ENCODE measurements at regions not wholly inside any gene's neighbourhood (a gene's known extent, or its start where the extent isn't known, plus 50 kb on each side); places are given as distances from the start of the nearest gene placed in this dataset.
A peak's percentile ranks its signal among the peaks of the same experiment; 100 is the strongest.

DNA sequence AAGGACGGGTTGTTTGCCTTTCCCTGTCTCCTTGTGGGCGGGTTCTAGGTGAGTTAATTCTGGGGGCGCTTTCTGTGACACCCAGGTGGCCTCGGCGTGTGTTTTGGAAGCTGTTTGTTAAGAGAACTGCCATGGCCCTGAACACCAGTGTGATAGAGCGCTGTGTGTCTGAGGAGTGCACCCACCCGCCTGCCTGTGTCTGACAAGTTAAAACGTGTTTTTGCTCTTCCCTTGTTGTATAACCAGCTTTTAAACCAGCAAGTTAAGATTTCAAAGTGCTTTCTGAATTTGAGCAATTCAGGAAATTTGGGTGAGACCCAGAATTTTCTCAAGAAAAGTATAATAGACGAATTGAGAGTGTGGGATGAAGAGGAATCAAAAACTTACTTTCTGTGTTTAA lies 55.2 kb upstream of the HGFAC start:
- ATAC-seq (no peak), DNase-seq (no peak)
- ChIA-PET CTCF (no interaction called here), POLR2A (ENCODE audit: unreplicated experiment) (no interaction called here)
- Histone ChIP-seq H3K27ac (ENCODE audit: low read length) (no peak overlapping the region), H3K9ac (ENCODE audit: low read length) (no peak overlapping the region), H3K4me2 (ENCODE audit: low read length) (no peak overlapping the region), H3K27me3 (ENCODE audit: low read length) (no peaks in the 10 kb centered on the region), H3K4me1 (ENCODE audit: insufficient read depth, low read length) (peaks cover 25% of the 10 kb centered on the region), H2AFZ (ENCODE audit: low read length) (no peak overlapping the region), H3K79me2 (ENCODE audit: low read length) (no peaks in the 10 kb centered on the region), H4K20me1 (ENCODE audit: low read length) (no peaks in the 10 kb centered on the region), H3K9me3 (ENCODE audit: low read length) (no peaks in the 10 kb centered on the region), H3K4me3 (ENCODE audit: low read length) (no peak overlapping the region), H3F3A (ENCODE audit: low read length, unreplicated experiment) (no peaks in the 10 kb centered on the region), H3K9me2 (replicated peaks; ENCODE audit: low read length) (no peaks in the 10 kb centered on the region), H3K36me3 (ENCODE audit: low read depth, low read length) (no peaks in the 10 kb centered on the region)
- intact Hi-C loops (cut with micrococcal nuclease) = no loop called here
- BruUV-seq (replicated peaks) = no TSS peak
- TF ChIP-seq EZH2 (IDR thresholded peaks at IDR 0.05; ENCODE audit: low read length, unreplicated experiment) (no peak), CTCF (conservative IDR thresholded peaks at IDR 0.05; ENCODE audit: low read depth, low read length) (no peak), EZH2phosphoT487 (IDR thresholded peaks at IDR 0.05; ENCODE audit: borderline replicate concordance, low read length) (no peak)

- Histone ChIP-seq H3K9me2 (replicated peaks; ENCODE audit: low read length) (no peaks in the 10 kb centered on the region), H3K4me3 (ENCODE audit: low read length) (peak overlapping the region; percentile 63; the same call in 1 of the 2 replicates), H2AFZ (ENCODE audit: low read length) (peak overlapping the region; percentile 14), H4K20me1 (ENCODE audit: low read length) (no peaks in the 10 kb centered on the region), H3K27ac (ENCODE audit: low read length) (peak overlapping the region; percentile 91), H3K79me2 (ENCODE audit: low read length) (no peaks in the 10 kb centered on the region), H3K4me2 (ENCODE audit: low read length) (peak overlapping the region; percentile 79), H3K9me3 (ENCODE audit: low read length) (no peaks in the 10 kb centered on the region), H3K27me3 (ENCODE audit: low read length) (no peaks in the 10 kb centered on the region), H3F3A (ENCODE audit: low read length, unreplicated experiment) (no peaks in the 10 kb centered on the region), H3K4me1 (ENCODE audit: insufficient read depth, low read length) (peaks cover 25% of the 10 kb centered on the region), H3K9ac (ENCODE audit: low read length) (peak overlapping the region; percentile 79), H3K36me3 (ENCODE audit: low read depth, low read length) (no peaks in the 10 kb centered on the region)
- ATAC-seq = no peak
- no peak for DNase-seq
- TF ChIP-seq EZH2 (IDR thresholded peaks at IDR 0.05; ENCODE audit: low read length, unreplicated experiment) = no peak
- TF ChIP-seq CTCF (conservative IDR thresholded peaks at IDR 0.05; ENCODE audit: low read depth, low read length) = no peak
- TF ChIP-seq EZH2phosphoT487 (IDR thresholded peaks at IDR 0.05; ENCODE audit: borderline replicate concordance, low read length) = no peak
- intact Hi-C loops (cut with micrococcal nuclease) = no loop called here
- ChIA-PET CTCF (no interaction called here), POLR2A (ENCODE audit: unreplicated experiment) (no interaction called here)
- BruUV-seq (replicated peaks) = no TSS peak
Measured at GRCh38 chr4:3387154-3387942, 54.4 kb upstream of the HGFAC start.

- Histone ChIP-seq H4K20me1 (ENCODE audit: low read length) (no peaks in the 10 kb centered on the region), H3F3A (ENCODE audit: low read length, unreplicated experiment) (no peaks in the 10 kb centered on the region), H3K36me3 (ENCODE audit: low read depth, low read length) (no peaks in the 10 kb centered on the region), H2AFZ (ENCODE audit: low read length) (peak overlapping the region; percentile 14), H3K79me2 (ENCODE audit: low read length) (no peaks in the 10 kb centered on the region), H3K27me3 (ENCODE audit: low read length) (no peaks in the 10 kb centered on the region), H3K27ac (ENCODE audit: low read length) (peak overlapping the region; percentile 91), H3K4me2 (ENCODE audit: low read length) (peak overlapping the region; percentile 79), H3K9me3 (ENCODE audit: low read length) (no peaks in the 10 kb centered on the region), H3K4me1 (ENCODE audit: insufficient read depth, low read length) (peaks cover 25% of the 10 kb centered on the region), H3K9me2 (replicated peaks; ENCODE audit: low read length) (no peaks in the 10 kb centered on the region), H3K4me3 (ENCODE audit: low read length) (peak overlapping the region; percentile 63), H3K9ac (ENCODE audit: low read length) (peak overlapping the region; percentile 79)
- BruUV-seq (replicated peaks) = no TSS peak
- ChIA-PET CTCF (no interaction called here), POLR2A (ENCODE audit: unreplicated experiment) (no interaction called here)
- DNase-seq = peak; percentile 61
- intact Hi-C loops (cut with micrococcal nuclease) = loop anchor here (2.0 kb wide), 1 partner anchor 41 kb away; no protein-coding TSS in a partner anchor
- TF ChIP-seq EZH2 (IDR thresholded peaks at IDR 0.05; ENCODE audit: low read length, unreplicated experiment) (no peak), CTCF (conservative IDR thresholded peaks at IDR 0.05; ENCODE audit: low read depth, low read length) (no peak), EZH2phosphoT487 (IDR thresholded peaks at IDR 0.05; ENCODE audit: borderline replicate concordance, low read length) (no peak)
- peak; percentile 81 for ATAC-seq
Measured at GRCh38 chr4:3387943-3388361, 53.8 kb upstream of the HGFAC start.
